ENCODE measurements at regions not wholly inside any gene's neighbourhood (a gene's known extent, or its start where the extent isn't known, plus 50 kb on each side); places are given as distances from the start of the nearest gene placed in this dataset.

DNA sequence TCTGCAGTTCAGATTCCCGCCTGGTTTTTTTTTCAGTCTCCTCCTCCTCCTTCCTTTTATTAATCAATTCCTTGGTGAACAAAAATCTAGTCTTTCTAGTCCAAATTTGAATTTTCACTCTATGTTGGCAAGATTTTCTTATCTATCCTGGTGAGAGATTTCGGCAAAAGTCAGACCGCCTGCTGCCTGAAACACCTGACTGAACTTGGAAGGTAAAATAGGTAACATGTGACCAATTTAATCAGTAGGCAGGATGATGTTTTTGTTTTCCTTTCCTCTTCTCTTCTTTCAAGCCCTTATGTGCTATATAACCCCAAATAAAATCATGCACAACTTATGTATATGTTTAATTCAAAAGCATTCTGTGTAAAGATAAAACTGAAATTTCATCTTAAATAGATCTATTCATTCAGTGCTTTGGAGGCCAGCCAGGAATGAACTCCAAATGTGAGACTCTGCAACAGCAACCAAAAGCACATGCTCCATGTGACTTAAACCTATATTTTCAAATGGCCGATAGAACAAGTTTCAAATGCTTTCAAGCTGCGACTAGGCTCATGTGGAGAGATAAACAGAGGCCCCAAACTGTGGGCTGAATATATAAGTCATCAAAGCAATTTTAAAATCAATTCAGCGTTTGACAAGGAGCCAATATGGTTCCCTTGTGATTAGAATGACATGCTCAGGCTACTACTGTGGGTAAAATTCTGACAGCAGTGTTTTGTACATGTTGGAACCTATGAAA lies 100.4 kb upstream of the SEMA6A start:
- peaks cover 2% of the 10 kb centered on the region; the same call in 1 of the 2 replicates for H3K27me3 Mint-ChIP-seq (ENCODE audit: low read depth)
- CTCF ChIA-PET = no interaction called here

DNA sequence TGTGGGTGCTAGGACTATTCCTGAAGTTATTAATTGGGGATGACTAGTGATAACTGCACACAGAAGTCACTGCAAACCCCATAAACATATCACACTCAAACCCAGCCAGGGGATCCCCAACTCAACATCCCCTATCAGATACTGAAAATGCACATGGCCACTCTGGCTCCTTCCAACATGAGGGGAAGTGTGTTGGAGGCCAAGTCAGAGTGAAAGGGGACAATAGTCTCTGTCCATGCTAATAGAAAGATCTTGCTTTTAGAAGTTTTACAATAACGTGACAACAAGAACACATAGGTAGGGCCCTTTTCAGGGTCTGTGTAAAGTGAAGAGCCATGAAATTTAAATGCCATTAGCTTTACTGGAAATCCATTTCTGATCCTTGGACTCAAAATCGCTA lies 98.8 kb upstream of the SEMA6A start:
- no peaks in the 10 kb centered on the region; the same call in 1 of the 2 replicates for H3K4me1 Mint-ChIP-seq
- H3K27me3 Mint-ChIP-seq (ENCODE audit: low read depth) = peaks cover 2% of the 10 kb centered on the region; the same call in 1 of the 2 replicates
- H3K36me3 Mint-ChIP-seq = no peaks in the 10 kb centered on the region
- ChIA-PET POLR2A (no interaction called here), CTCF (interaction anchor here (0.6 kb wide), 1 partner anchor 19 kb away, joined by 3 read pairs; no protein-coding TSS in a partner anchor)
- no peaks in the 10 kb centered on the region for H3K9me3 Mint-ChIP-seq
- no peak for DNase-seq (ENCODE audit: low spot score)
- TF ChIP-seq ZNF281 (CRISPR knock-in tag; IDR thresholded peaks at IDR 0.05) (no peak), KAT7 (CRISPR knock-in tag; IDR thresholded peaks at IDR 0.05; ENCODE audit: borderline replicate concordance) (no peak), MXD4 (CRISPR knock-in tag; IDR thresholded peaks at IDR 0.05; ENCODE audit: borderline replicate concordance) (no peak)
- TF ChIP-seq, protein P1, sequence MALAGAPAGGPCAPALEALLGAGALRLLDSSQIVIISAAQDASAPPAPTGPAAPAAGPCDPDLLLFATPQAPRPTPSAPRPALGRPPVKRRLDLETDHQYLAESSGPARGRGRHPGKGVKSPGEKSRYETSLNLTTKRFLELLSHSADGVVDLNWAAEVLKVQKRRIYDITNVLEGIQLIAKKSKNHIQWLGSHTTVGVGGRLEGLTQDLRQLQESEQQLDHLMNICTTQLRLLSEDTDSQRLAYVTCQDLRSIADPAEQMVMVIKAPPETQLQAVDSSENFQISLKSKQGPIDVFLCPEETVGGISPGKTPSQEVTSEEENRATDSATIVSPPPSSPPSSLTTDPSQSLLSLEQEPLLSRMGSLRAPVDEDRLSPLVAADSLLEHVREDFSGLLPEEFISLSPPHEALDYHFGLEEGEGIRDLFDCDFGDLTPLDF (CRISPR knock-in tag; IDR thresholded peaks at IDR 0.05) = no peak
- no peak overlapping the region for H3K4me3 Mint-ChIP-seq
- ATAC-seq = no peak
- H3K27ac Mint-ChIP-seq = no peak overlapping the region

More for the DNA sequence above, 100.4 kb upstream of the SEMA6A start:
- Mint-ChIP-seq H3K36me3 (no peaks in the 10 kb centered on the region), H3K9me3 (no peaks in the 10 kb centered on the region), H3K4me1 (no peaks in the 10 kb centered on the region; the same call in 1 of the 2 replicates), H3K4me3 (no peak overlapping the region), H3K27ac (no peak overlapping the region)
- POLR2A ChIA-PET = no interaction called here
- ATAC-seq (no peak), DNase-seq (ENCODE audit: low spot score) (no peak)
- TF ChIP-seq CREB1 (CRISPR knock-in tag; IDR thresholded peaks at IDR 0.05) (no peak), KAT7 (CRISPR knock-in tag; IDR thresholded peaks at IDR 0.05; ENCODE audit: borderline replicate concordance) (no peak), FOXK1 (CRISPR knock-in tag; IDR thresholded peaks at IDR 0.05) (no peak), ZNF396 (CRISPR knock-in tag; IDR thresholded peaks at IDR 0.05; ENCODE audit: borderline replicate concordance) (no peak), GRHL2 (CRISPR knock-in tag; IDR thresholded peaks at IDR 0.05; ENCODE audit: insufficient replicate concordance, severe bottlenecking) (no peak), GABPB1 (CRISPR knock-in tag; IDR thresholded peaks at IDR 0.05) (no peak), ZNF219 (CRISPR knock-in tag; IDR thresholded peaks at IDR 0.05; ENCODE audit: borderline replicate concordance) (no peak)
- TF ChIP-seq, protein P2, sequence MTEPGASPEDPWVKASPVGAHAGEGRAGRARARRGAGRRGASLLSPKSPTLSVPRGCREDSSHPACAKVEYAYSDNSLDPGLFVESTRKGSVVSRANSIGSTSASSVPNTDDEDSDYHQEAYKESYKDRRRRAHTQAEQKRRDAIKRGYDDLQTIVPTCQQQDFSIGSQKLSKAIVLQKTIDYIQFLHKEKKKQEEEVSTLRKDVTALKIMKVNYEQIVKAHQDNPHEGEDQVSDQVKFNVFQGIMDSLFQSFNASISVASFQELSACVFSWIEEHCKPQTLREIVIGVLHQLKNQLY (CRISPR knock-in tag; IDR thresholded peaks at IDR 0.05) = no peak

GRCh38 chr5:116672203-116672602 lies 97.6 kb upstream of the SEMA6A start:
- ATAC-seq = no peak
- Mint-ChIP-seq H3K9me3 (no peaks in the 10 kb centered on the region), H3K36me3 (no peaks in the 10 kb centered on the region), H3K4me1 (no peaks in the 10 kb centered on the region; the same call in none of the 2 replicates), H3K4me3 (no peak overlapping the region), H3K27me3 (ENCODE audit: low read depth) (peaks cover 2% of the 10 kb centered on the region; the same call in 1 of the 2 replicates), H3K27ac (no peak overlapping the region)
- DNase-seq (ENCODE audit: low spot score) = no peak
- ChIA-PET POLR2A (interaction anchor here (0.5 kb wide), 1 partner anchor 730 kb away, joined by 3 read pairs; no protein-coding TSS in a partner anchor), CTCF (no interaction called here)
- TF ChIP-seq FOXJ3 (CRISPR knock-in tag; IDR thresholded peaks at IDR 0.05; ENCODE audit: borderline replicate concordance) (no peak), CREB1 (CRISPR knock-in tag; IDR thresholded peaks at IDR 0.05) (no peak), ELF4 (CRISPR knock-in tag; IDR thresholded peaks at IDR 0.05; ENCODE audit: low read depth) (no peak), NFE2L1 (CRISPR knock-in tag; IDR thresholded peaks at IDR 0.05) (no peak), HMGA2 (CRISPR knock-in tag; IDR thresholded peaks at IDR 0.05) (no peak), ZNF219 (CRISPR knock-in tag; IDR thresholded peaks at IDR 0.05; ENCODE audit: borderline replicate concordance) (no peak), MAX (CRISPR knock-in tag; IDR thresholded peaks at IDR 0.05) (no peak), ATF1 (CRISPR knock-in tag; IDR thresholded peaks at IDR 0.05) (no peak), MYBL2 (CRISPR knock-in tag; IDR thresholded peaks at IDR 0.05) (no peak), TEAD1 (CRISPR knock-in tag; IDR thresholded peaks at IDR 0.05) (no peak)
- TF ChIP-seq, protein P3, sequence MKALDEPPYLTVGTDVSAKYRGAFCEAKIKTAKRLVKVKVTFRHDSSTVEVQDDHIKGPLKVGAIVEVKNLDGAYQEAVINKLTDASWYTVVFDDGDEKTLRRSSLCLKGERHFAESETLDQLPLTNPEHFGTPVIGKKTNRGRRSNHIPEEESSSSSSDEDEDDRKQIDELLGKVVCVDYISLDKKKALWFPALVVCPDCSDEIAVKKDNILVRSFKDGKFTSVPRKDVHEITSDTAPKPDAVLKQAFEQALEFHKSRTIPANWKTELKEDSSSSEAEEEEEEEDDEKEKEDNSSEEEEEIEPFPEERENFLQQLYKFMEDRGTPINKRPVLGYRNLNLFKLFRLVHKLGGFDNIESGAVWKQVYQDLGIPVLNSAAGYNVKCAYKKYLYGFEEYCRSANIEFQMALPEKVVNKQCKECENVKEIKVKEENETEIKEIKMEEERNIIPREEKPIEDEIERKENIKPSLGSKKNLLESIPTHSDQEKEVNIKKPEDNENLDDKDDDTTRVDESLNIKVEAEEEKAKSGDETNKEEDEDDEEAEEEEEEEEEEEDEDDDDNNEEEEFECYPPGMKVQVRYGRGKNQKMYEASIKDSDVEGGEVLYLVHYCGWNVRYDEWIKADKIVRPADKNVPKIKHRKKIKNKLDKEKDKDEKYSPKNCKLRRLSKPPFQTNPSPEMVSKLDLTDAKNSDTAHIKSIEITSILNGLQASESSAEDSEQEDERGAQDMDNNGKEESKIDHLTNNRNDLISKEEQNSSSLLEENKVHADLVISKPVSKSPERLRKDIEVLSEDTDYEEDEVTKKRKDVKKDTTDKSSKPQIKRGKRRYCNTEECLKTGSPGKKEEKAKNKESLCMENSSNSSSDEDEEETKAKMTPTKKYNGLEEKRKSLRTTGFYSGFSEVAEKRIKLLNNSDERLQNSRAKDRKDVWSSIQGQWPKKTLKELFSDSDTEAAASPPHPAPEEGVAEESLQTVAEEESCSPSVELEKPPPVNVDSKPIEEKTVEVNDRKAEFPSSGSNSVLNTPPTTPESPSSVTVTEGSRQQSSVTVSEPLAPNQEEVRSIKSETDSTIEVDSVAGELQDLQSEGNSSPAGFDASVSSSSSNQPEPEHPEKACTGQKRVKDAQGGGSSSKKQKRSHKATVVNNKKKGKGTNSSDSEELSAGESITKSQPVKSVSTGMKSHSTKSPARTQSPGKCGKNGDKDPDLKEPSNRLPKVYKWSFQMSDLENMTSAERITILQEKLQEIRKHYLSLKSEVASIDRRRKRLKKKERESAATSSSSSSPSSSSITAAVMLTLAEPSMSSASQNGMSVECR (CRISPR knock-in tag; IDR thresholded peaks at IDR 0.05; ENCODE audit: borderline replicate concordance) = no peak
